ENCODE measurements at regions not wholly inside any gene's neighbourhood (a gene's known extent, or its start where the extent isn't known, plus 50 kb on each side); places are given as distances from the start of the nearest gene placed in this dataset.

DNA sequence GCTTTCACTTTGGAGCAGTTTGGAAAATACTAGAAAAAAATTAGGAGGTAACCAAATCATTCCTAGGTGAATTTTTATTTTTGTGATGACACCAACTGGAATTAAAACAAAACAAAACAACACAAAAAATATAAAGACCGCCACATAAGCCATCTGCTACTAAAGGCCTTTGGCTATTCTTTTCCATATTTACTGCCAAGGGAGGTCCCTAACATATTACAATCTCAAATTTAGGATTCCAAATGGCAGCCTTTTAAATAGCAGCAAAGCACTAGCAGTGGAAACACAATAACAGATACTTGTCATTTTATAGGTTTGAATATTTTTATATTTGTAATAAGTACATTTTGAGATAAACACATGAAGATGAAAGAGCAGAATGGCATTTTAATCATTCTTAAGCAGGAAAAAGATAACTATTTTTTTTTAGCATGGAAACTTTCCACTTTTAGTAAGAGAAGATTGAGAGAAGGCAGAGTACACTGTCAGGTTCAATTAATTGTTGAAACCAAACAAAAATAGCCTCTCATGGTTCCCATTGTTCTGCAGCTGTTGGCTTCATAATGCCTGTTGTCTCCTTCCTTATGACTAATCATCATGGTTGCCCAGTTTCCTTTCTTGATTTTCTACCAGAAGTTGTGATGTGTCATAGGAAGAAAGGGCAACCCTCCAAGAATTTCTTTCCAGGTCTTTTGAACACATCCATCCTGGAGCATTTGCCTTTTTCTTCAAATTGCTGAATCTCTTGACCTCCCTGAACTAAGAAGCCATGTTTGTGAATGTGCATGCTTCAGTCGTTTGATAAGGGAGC, 219.0 kb upstream of the EMCN start:
- Mint-ChIP-seq H3K27me3 (ENCODE audit: low read depth) (no peaks in the 10 kb centered on the region), H3K9me3 (peaks cover 7% of the 10 kb centered on the region), H3K27ac (no peak overlapping the region), H3K36me3 (ENCODE audit: low read depth) (no peaks in the 10 kb centered on the region), H3K4me3 (no peak overlapping the region), H3K4me1 (ENCODE audit: low read depth) (no peaks in the 10 kb centered on the region)

DNA sequence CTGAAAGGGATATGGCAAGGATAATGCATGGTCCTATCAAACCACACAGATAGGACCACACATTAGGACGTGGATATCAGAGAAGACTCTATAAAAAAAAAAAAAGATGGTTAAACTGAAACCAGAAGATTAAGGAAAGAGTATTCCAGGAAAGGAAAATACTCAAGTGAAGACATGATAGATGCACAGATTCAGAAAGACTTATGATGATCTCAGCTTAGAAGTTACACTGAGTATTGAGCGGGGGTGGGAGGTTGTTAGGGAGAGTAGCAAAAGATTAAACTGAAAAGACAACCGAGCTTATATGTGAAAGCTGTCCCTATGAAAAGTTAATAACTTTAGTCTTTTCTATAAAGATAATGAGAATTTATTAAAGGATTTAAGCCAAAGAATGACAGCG, 211.0 kb upstream of the EMCN start:
- Mint-ChIP-seq H3K27ac (no peak overlapping the region), H3K9me3 (peaks cover 3% of the 10 kb centered on the region), H3K4me1 (ENCODE audit: low read depth) (no peaks in the 10 kb centered on the region), H3K4me3 (no peak overlapping the region), H3K27me3 (ENCODE audit: low read depth) (no peaks in the 10 kb centered on the region), H3K36me3 (ENCODE audit: low read depth) (no peaks in the 10 kb centered on the region)

DNA sequence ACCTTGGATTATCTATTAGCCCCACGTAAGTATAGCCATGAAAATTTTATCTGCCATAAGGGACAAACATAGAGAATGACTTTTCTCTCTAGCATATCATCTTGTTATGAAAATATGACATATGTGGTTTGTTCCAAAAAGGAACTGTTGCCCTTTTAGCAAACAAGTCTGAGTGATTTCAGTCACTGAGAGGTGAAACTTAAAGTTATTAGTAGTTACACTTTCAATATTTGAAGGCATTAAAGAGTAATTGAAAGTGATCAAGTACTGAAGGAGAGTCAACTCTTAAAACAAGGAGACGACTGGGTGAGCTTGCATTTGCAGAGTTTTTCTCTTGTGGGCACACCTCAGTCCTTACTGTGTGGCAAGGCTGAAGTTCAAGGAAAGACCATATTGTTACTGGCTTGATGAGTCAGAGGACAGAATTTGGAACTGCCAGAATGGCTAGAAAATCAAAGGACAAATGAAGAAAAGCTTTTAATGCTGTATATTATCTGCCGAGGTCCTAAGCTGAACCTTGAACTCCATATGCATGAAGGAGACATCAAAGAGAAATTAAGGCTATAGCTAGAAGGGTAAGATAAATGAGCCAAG, 205.1 kb upstream of the EMCN start:
- H3K27ac Mint-ChIP-seq, result no peak overlapping the region
- H3K36me3 Mint-ChIP-seq (ENCODE audit: low read depth), result no peaks in the 10 kb centered on the region
- no peaks in the 10 kb centered on the region for H3K27me3 Mint-ChIP-seq (ENCODE audit: low read depth)
- H3K4me1 Mint-ChIP-seq (ENCODE audit: low read depth), result no peaks in the 10 kb centered on the region
- H3K4me3 Mint-ChIP-seq, result no peak overlapping the region
- no peaks in the 10 kb centered on the region for H3K9me3 Mint-ChIP-seq

DNA sequence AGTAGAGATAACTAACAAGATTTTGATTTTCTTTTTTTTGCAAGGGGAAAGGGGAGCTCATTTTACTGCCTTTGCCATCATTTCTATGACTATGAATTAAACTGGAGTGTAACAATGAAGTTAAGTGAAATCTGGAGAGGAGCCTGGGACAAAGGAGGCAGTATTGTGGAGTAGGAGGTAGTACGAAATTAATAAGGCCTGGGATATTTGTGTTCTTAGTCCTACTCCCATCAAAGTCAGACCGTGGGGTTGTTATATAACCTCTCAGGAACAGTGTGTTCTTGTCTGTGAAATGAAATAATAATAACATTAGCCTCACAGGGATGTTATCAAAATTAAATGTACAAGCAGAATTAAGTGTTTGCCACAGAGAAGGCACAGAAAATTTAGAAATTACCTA, 204.3 kb upstream of the EMCN start:
- Mint-ChIP-seq H3K36me3 (ENCODE audit: low read depth) (no peaks in the 10 kb centered on the region), H3K4me3 (no peak overlapping the region), H3K9me3 (no peaks in the 10 kb centered on the region), H3K4me1 (ENCODE audit: low read depth) (no peaks in the 10 kb centered on the region), H3K27me3 (ENCODE audit: low read depth) (no peaks in the 10 kb centered on the region), H3K27ac (no peak overlapping the region)

DNA sequence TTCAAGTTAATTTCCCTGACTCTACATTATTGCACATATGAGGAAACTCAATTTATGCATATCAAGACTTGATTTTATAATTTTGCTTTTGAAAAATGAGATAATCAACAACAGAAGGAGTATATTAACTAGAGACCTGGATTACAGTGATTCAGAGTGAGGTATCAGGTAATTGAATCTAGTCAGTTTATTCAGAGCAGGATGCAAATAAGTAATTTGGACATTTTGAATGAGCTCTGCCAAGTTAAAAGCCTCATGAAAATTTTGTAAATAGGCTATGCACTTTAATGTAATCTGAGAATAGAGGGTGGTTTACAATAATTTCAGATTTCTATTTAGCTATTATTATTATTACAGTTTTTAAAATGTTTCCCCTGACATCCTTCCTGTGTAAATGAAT, 203.7 kb upstream of the EMCN start:
- Mint-ChIP-seq H3K4me3 (no peak overlapping the region), H3K27me3 (ENCODE audit: low read depth) (no peaks in the 10 kb centered on the region), H3K36me3 (ENCODE audit: low read depth) (no peaks in the 10 kb centered on the region), H3K9me3 (no peaks in the 10 kb centered on the region), H3K4me1 (ENCODE audit: low read depth) (no peaks in the 10 kb centered on the region), H3K27ac (no peak overlapping the region)

DNA sequence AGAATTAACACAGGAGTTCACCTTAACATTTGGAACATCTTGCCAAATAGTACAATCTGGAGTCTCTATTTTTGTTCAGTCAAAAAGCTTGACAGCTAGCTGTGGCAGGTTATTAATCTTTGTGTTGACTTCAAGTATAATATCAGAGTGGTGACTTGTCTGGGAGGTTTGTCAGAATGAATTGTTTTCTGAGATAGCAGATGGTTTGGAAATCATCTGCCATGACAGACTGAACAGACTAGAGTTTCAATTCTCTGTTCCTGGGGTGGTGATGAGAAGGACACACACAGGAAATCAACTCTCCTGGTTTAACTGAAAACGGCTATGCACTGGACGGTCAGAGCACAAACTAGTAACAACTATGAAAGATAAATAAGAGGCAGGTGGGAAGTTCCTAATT, 203.3 kb upstream of the EMCN start:
- no peaks in the 10 kb centered on the region for H3K9me3 Mint-ChIP-seq
- H3K27me3 Mint-ChIP-seq (ENCODE audit: low read depth), result no peaks in the 10 kb centered on the region
- no peak overlapping the region for H3K27ac Mint-ChIP-seq
- no peak overlapping the region for H3K4me3 Mint-ChIP-seq
- H3K36me3 Mint-ChIP-seq (ENCODE audit: low read depth), result no peaks in the 10 kb centered on the region
- no peaks in the 10 kb centered on the region for H3K4me1 Mint-ChIP-seq (ENCODE audit: low read depth)

DNA sequence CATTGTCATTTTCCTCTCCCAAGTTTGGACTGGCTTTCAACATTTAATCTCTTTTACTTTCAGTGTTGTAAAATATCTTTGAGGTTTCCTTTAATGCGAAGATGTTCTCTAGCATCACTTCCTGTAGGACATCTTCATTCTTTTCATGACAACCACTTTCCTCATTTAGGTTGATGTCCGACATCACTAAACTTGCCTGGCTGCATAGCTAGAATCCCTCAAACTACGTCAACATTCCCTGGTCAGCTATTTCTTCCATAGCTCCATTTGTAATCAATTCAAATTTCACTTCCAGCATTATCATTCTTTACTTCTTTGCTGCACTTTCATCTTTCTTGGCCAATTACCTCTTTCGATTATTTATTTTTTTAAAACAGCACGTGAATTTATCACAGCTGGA, 198.6 kb upstream of the EMCN start:
- Mint-ChIP-seq H3K27me3 (ENCODE audit: low read depth) (no peaks in the 10 kb centered on the region), H3K4me3 (no peak overlapping the region), H3K27ac (no peak overlapping the region)

DNA sequence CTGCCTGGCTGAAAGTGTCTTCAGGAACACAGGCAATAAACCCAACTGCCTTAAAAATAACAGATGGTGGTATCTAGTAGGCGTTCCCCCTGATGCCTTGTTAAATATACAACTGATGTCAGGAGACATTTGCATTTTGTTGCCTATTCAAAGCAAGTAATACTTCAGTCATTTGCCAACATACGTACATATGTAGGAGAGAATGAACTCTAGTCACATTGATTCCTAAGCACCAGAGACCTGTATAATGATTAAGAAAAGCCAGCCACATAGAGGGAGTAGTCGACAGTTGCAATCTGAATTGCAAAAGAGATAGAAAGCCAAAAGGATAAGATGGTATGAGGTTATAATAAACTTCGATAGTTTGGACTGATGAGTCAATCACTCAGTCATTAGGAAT, 191.0 kb upstream of the EMCN start:
- no peaks in the 10 kb centered on the region for H3K27me3 Mint-ChIP-seq (ENCODE audit: low read depth)
- H3K36me3 Mint-ChIP-seq (ENCODE audit: low read depth), result no peaks in the 10 kb centered on the region

More for the DNA sequence above, 198.6 kb upstream of the EMCN start:
- H3K4me1 Mint-ChIP-seq (ENCODE audit: low read depth), result no peaks in the 10 kb centered on the region
- no peaks in the 10 kb centered on the region for H3K36me3 Mint-ChIP-seq (ENCODE audit: low read depth)
- H3K9me3 Mint-ChIP-seq, result no peaks in the 10 kb centered on the region

DNA sequence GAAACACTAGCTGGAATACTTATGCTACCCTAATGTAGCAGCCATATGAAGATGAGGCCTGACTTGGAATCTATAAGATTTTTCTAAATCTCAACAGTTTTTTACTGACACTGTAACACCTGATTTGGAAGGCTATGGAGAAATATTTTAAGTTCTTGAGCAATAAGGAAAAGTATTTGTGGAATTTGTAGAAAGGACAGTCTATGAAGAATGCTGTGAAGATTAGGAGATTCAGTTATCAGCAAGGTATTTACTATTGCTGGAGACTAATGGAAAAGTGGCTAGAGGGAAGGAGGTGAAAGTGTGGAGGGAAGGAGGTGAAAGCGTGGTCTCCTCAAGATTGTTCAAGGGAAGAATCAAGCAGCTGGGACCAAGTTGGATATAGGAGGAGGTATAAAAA, 190.0 kb upstream of the EMCN start:
- H3K36me3 Mint-ChIP-seq (ENCODE audit: low read depth), result no peaks in the 10 kb centered on the region
- no peaks in the 10 kb centered on the region for H3K4me1 Mint-ChIP-seq (ENCODE audit: low read depth)
- H3K27ac Mint-ChIP-seq, result no peak overlapping the region
- H3K27me3 Mint-ChIP-seq (ENCODE audit: low read depth), result no peaks in the 10 kb centered on the region
- no peak overlapping the region for H3K4me3 Mint-ChIP-seq
- H3K9me3 Mint-ChIP-seq, result no peaks in the 10 kb centered on the region

More for the DNA sequence above, 191.0 kb upstream of the EMCN start:
- Mint-ChIP-seq H3K4me1 (ENCODE audit: low read depth) (no peaks in the 10 kb centered on the region), H3K9me3 (no peaks in the 10 kb centered on the region), H3K27ac (no peak overlapping the region), H3K4me3 (no peak overlapping the region)

DNA sequence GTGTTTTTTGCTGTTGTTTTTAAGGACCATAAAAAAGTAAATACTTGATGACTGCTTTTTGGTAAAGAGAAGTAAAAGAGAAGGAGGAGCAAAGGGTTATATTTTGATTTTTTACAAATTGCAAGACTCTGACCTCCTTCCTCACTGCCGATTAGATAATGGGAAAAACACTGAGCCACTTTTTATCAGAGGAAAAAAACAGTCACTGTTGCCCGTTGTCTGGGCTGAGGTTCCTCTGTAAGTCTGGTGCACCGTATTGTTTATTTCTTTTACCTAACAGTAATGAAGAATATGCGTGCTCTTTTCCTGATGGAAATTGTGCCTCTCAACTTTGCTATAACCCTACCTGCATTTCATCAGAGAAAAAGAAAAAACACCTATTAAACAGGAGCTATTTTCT, 178.7 kb upstream of the EMCN start:
- Mint-ChIP-seq H3K36me3 (ENCODE audit: low read depth) (no peaks in the 10 kb centered on the region), H3K9me3 (no peaks in the 10 kb centered on the region), H3K27ac (no peak overlapping the region), H3K27me3 (ENCODE audit: low read depth) (no peaks in the 10 kb centered on the region), H3K4me3 (no peak overlapping the region), H3K4me1 (ENCODE audit: low read depth) (no peaks in the 10 kb centered on the region)

DNA sequence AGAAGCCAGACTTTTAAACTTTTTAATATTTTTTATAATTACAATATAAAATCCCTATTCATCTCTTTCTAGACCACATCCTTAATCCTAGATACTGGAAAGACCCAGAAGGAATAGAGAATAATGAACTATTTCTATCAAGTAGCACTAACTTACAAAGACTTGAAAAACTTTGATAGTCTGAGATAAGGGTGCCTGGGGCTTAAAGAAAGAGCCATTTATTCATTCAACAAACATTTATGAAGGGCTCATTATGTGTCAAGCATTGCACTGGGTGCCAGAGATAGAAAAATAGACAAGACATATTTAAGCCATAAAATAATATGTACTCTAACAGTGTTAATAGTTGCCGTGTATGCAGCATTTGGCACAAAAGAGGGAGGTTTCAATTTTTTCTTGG, 178.0 kb upstream of the EMCN start:
- Mint-ChIP-seq H3K27me3 (ENCODE audit: low read depth) (no peaks in the 10 kb centered on the region), H3K36me3 (ENCODE audit: low read depth) (no peaks in the 10 kb centered on the region), H3K9me3 (no peaks in the 10 kb centered on the region), H3K27ac (no peak overlapping the region), H3K4me3 (no peak overlapping the region), H3K4me1 (ENCODE audit: low read depth) (no peaks in the 10 kb centered on the region)

DNA sequence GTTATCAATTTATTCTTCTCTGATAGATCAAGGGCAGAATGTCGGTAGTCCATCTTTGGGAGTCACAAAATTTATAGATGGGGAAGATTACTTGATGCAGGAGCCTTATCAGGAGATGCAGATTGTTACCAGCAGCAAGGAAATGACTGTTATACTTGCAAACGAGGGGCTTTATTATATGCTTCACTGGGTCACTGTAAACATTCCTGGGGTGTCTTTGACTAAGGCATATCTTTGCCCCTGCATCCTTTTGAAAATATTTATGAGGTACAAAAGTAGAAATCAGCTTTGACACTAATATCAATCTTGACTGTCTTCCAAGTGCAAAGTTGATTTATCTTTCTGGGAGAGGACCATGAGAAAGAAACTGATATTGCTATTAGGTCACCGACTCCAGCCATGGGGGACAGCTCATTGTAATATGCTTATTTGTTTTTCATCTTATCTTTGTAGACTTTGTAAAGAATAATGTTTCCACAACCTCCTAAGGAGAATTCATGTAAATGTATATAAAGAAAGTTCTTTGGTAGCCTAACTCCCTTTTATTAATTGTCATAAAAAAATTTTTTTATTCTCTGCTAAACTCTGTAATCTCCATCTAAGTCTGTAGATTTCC, 177.3 kb upstream of the EMCN start:
- no peaks in the 10 kb centered on the region for H3K27me3 Mint-ChIP-seq (ENCODE audit: low read depth)
- no peaks in the 10 kb centered on the region for H3K4me1 Mint-ChIP-seq (ENCODE audit: low read depth)
- no peak overlapping the region for H3K4me3 Mint-ChIP-seq
- H3K36me3 Mint-ChIP-seq (ENCODE audit: low read depth), result no peaks in the 10 kb centered on the region
- H3K9me3 Mint-ChIP-seq, result no peaks in the 10 kb centered on the region
- no peak overlapping the region for H3K27ac Mint-ChIP-seq

DNA sequence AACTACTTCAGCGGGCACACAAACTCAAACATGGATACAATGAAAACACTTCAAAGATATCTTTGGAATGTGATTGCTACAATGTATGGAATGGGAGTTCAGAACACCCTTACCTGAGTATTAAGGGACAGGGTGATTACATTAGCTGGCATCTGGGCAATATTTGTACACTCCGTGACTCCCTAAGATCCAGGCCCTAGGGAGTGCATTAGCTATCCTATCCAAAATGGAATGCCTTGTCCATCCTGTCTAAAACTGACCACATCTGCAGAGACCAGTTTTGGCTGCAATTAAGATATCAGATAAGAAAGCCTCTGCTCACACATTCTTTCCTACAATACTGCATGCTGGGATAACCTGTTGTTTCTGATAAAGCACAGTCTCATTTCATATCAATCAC, 176.6 kb upstream of the EMCN start:
- Mint-ChIP-seq H3K4me3 (no peak overlapping the region), H3K9me3 (no peaks in the 10 kb centered on the region), H3K27ac (no peak overlapping the region), H3K4me1 (ENCODE audit: low read depth) (no peaks in the 10 kb centered on the region), H3K36me3 (ENCODE audit: low read depth) (no peaks in the 10 kb centered on the region), H3K27me3 (ENCODE audit: low read depth) (no peaks in the 10 kb centered on the region)

DNA sequence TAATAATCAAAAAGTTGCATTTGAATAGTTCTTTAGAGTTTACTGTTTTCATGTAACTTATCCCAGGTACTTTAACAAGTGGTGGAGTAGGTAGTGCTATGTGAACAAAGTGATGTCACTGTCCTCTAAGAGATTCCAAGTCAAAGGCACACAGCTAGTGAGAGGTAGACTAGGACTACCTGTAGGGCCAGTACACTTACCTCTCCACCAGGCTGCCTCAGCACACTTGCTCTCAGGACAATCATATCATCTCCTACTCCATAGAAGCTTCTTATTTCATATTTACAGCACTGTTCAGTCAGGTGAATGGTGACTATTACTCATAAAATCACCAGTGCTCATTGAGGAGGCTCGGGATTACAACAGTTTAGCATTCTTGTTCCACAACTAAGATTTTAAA, 173.0 kb upstream of the EMCN start:
- Mint-ChIP-seq H3K27ac (no peak overlapping the region), H3K4me3 (no peak overlapping the region), H3K27me3 (ENCODE audit: low read depth) (no peaks in the 10 kb centered on the region), H3K4me1 (ENCODE audit: low read depth) (no peaks in the 10 kb centered on the region), H3K36me3 (ENCODE audit: low read depth) (no peaks in the 10 kb centered on the region), H3K9me3 (no peaks in the 10 kb centered on the region)

DNA sequence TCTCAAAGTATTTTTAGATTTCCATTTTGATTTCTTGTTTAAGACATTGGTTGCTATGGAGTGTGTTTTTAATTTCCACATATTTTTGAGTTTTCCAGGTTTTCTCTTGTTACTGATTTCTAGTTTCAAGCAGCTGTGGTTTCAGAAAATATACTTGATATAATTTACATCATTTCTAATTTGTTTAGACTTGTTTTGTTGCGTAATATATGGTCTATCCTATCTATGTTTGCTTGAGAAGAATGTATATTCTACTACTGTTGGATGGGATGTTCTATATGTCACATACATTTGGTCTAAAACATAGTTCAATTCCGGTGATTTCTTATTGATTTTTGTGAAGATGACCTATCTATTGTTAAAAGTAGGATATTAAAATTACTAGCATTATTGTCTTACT, 170.5 kb upstream of the EMCN start:
- H3K36me3 Mint-ChIP-seq (ENCODE audit: low read depth), result no peaks in the 10 kb centered on the region
- no peak overlapping the region for H3K27ac Mint-ChIP-seq
- no peaks in the 10 kb centered on the region for H3K4me1 Mint-ChIP-seq (ENCODE audit: low read depth)
- H3K27me3 Mint-ChIP-seq (ENCODE audit: low read depth), result no peaks in the 10 kb centered on the region
- no peaks in the 10 kb centered on the region for H3K9me3 Mint-ChIP-seq
- no peak overlapping the region for H3K4me3 Mint-ChIP-seq
